ENCODE measurements at regions not wholly inside any gene's neighbourhood (a gene's known extent, or its start where the extent isn't known, plus 50 kb on each side); places are given as distances from the start of the nearest gene placed in this dataset.

GRCh38 chr4:83964996-83965541 is 429.2 kb downstream of the GPAT3 start:
- Histone ChIP-seq H3K4me1 (ENCODE audit: control insufficient read depth in 4 of 4, insufficient read depth in 4 of 4, low read length in 3 of 4) (no peaks in the 10 kb centered on the region), H3K4me3 (ENCODE audit: low read depth in 1 of 3, low read length in 3 of 3) (no peak overlapping the region), H3K27me3 (ENCODE audit: control insufficient read depth in 4 of 4, insufficient read depth in 4 of 4, low read length in 3 of 4) (no peaks in the 10 kb centered on the region), H3K9me3 (ENCODE audit: control insufficient read depth in 4 of 4, low read length in 3 of 4) (peaks cover 0 to 8% (median under 1%) of the 10 kb centered on the region in 4 donors), H3K9ac (ENCODE audit: low read depth in 1 of 2, low read length in 2 of 2) (no peak overlapping the region), H3K27ac (ENCODE audit: low read depth in 1 of 2, low read length in 2 of 2) (no peak overlapping the region), H3K36me3 (ENCODE audit: control insufficient read depth in 4 of 4, insufficient read depth in 3 of 4, low read depth in 1 of 4, low read length in 3 of 4) (no peaks in the 10 kb centered on the region)
- TF ChIP-seq, protein P1, sequence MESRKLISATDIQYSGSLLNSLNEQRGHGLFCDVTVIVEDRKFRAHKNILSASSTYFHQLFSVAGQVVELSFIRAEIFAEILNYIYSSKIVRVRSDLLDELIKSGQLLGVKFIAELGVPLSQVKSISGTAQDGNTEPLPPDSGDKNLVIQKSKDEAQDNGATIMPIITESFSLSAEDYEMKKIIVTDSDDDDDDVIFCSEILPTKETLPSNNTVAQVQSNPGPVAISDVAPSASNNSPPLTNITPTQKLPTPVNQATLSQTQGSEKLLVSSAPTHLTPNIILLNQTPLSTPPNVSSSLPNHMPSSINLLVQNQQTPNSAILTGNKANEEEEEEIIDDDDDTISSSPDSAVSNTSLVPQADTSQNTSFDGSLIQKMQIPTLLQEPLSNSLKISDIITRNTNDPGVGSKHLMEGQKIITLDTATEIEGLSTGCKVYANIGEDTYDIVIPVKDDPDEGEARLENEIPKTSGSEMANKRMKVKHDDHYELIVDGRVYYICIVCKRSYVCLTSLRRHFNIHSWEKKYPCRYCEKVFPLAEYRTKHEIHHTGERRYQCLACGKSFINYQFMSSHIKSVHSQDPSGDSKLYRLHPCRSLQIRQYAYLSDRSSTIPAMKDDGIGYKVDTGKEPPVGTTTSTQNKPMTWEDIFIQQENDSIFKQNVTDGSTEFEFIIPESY (IDR thresholded peaks at IDR 0.05), result no peak
- TF ChIP-seq, protein P2, sequence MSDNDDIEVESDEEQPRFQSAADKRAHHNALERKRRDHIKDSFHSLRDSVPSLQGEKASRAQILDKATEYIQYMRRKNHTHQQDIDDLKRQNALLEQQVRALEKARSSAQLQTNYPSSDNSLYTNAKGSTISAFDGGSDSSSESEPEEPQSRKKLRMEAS (IDR thresholded peaks at IDR 0.05), result no peak
- TF ChIP-seq FOXA1 (IDR thresholded peaks at IDR 0.05), result no peak
- TF ChIP-seq, protein P3, sequence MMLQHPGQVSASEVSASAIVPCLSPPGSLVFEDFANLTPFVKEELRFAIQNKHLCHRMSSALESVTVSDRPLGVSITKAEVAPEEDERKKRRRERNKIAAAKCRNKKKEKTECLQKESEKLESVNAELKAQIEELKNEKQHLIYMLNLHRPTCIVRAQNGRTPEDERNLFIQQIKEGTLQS (IDR thresholded peaks at IDR 0.05), result no peak
- TF ChIP-seq EGR1 (IDR thresholded peaks at IDR 0.05; ENCODE audit: low read depth in 2 of 2), result no peak
- TF ChIP-seq YY1 (IDR thresholded peaks at IDR 0.05), result no peak
- TF ChIP-seq HNF4G (IDR thresholded peaks at IDR 0.05), result no peak
- no peak for TF ChIP-seq FOXA2 (IDR thresholded peaks at IDR 0.05)
- TF ChIP-seq HNF4A (conservative IDR thresholded peaks at IDR 0.05), result no peak
- TF ChIP-seq, protein P4, sequence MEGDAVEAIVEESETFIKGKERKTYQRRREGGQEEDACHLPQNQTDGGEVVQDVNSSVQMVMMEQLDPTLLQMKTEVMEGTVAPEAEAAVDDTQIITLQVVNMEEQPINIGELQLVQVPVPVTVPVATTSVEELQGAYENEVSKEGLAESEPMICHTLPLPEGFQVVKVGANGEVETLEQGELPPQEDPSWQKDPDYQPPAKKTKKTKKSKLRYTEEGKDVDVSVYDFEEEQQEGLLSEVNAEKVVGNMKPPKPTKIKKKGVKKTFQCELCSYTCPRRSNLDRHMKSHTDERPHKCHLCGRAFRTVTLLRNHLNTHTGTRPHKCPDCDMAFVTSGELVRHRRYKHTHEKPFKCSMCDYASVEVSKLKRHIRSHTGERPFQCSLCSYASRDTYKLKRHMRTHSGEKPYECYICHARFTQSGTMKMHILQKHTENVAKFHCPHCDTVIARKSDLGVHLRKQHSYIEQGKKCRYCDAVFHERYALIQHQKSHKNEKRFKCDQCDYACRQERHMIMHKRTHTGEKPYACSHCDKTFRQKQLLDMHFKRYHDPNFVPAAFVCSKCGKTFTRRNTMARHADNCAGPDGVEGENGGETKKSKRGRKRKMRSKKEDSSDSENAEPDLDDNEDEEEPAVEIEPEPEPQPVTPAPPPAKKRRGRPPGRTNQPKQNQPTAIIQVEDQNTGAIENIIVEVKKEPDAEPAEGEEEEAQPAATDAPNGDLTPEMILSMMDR (IDR thresholded peaks at IDR 0.05; ENCODE audit: low read depth, low read length, missing input control), result no peak
- TF ChIP-seq, protein P5, sequence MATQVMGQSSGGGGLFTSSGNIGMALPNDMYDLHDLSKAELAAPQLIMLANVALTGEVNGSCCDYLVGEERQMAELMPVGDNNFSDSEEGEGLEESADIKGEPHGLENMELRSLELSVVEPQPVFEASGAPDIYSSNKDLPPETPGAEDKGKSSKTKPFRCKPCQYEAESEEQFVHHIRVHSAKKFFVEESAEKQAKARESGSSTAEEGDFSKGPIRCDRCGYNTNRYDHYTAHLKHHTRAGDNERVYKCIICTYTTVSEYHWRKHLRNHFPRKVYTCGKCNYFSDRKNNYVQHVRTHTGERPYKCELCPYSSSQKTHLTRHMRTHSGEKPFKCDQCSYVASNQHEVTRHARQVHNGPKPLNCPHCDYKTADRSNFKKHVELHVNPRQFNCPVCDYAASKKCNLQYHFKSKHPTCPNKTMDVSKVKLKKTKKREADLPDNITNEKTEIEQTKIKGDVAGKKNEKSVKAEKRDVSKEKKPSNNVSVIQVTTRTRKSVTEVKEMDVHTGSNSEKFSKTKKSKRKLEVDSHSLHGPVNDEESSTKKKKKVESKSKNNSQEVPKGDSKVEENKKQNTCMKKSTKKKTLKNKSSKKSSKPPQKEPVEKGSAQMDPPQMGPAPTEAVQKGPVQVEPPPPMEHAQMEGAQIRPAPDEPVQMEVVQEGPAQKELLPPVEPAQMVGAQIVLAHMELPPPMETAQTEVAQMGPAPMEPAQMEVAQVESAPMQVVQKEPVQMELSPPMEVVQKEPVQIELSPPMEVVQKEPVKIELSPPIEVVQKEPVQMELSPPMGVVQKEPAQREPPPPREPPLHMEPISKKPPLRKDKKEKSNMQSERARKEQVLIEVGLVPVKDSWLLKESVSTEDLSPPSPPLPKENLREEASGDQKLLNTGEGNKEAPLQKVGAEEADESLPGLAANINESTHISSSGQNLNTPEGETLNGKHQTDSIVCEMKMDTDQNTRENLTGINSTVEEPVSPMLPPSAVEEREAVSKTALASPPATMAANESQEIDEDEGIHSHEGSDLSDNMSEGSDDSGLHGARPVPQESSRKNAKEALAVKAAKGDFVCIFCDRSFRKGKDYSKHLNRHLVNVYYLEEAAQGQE (IDR thresholded peaks at IDR 0.05), result no peak
- TF ChIP-seq JUND (IDR thresholded peaks at IDR 0.05), result no peak
- no peak for TF ChIP-seq NR2F2 (IDR thresholded peaks at IDR 0.05)
- TF ChIP-seq RXRA (IDR thresholded peaks at IDR 0.05), result no peak
- no peak for TF ChIP-seq RAD21 (IDR thresholded peaks at IDR 0.05)
- no peak for TF ChIP-seq TAF1 (conservative IDR thresholded peaks at IDR 0.05)
- TF ChIP-seq SP1 (IDR thresholded peaks at IDR 0.05), result no peak
- TF ChIP-seq GABPA (IDR thresholded peaks at IDR 0.05 in 1 of 2, conservative IDR thresholded peaks at IDR 0.05 in 1 of 2), result no peak
- no peak for DNase-seq (ENCODE audit: low spot score)
- WGBS, result 88% methylated on average over 3 of the region's 3 CpGs
